ENCODE measurements at regions not wholly inside any gene's neighbourhood (a gene's known extent, or its start where the extent isn't known, plus 50 kb on each side); places are given as distances from the start of the nearest gene placed in this dataset.

DNA sequence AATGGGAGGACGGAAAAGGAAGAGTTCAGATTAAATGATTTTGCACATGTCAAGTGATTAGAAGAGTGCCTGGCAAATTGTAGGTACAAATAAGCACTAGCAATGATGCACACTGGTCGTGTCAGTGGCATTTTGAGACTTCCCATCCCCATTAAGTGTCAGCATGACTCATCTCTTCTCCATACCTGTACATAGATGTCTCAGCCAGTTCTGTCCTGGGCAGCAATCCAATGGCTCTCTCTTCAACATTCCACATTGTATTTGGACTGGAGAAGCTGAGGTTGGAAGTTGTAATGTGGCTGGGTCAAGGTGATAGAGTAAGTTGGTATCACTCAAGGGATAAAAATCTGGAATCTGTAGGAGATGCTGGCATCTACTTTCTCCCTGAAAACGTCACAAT, 742.7 kb downstream of the VRK1 start:
- Histone ChIP-seq H3K27ac (ENCODE audit: low read depth in 1 of 2, low read length in 1 of 2) (no peak overlapping the region), H3K4me1 (ENCODE audit: control insufficient read depth in 2 of 2, insufficient read depth in 2 of 2, low read length in 2 of 2) (peaks cover 0 to 2% of the 10 kb centered on the region in 2 donors), H3K36me3 (ENCODE audit: control insufficient read depth in 2 of 2, insufficient read depth in 2 of 2, low read length in 1 of 2) (no peaks in the 10 kb centered on the region), H3K4me3 (ENCODE audit: low read length in 2 of 2) (no peak overlapping the region), H3K27me3 (ENCODE audit: control insufficient read depth in 2 of 2, insufficient read depth in 1 of 2, low read length in 1 of 2) (no peaks in the 10 kb centered on the region), H3K9me3 (ENCODE audit: control insufficient read depth in 2 of 2, insufficient read depth in 1 of 2, low read length in 1 of 2) (no peaks in the 10 kb centered on the region)
- no peak for DNase-seq (ENCODE audit: low read depth in 6 of 9, low spot score in 9 of 9)
- WGBS = 93% methylated on average over 3 of the region's 3 CpGs

DNA sequence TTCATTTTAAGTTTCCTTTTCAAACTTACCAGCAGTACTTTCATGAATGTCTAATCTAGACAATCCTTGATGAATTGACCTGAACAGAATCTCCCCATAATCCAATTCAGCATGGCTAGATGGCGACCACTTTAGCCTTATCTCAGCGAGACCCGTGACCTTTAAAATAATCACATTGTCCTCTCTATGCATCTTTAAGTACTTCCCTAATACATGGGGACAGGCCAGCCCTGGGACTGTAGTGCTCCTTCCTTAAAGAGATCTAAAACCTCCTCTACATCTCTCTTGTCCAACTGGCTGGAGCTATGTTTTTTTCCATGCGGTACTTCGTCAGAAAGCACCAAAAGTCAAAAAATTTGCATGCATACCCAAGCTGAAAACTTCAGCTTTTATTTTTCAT, 746.0 kb downstream of the VRK1 start:
- 92% methylated on average over 5 of the region's 5 CpGs for WGBS
- peaks cover 0 to 2% of the 10 kb centered on the region in 2 donors for H3K4me1 ChIP-seq (ENCODE audit: control insufficient read depth in 2 of 2, insufficient read depth in 2 of 2, low read length in 2 of 2)
- no peaks in the 10 kb centered on the region for H3K27me3 ChIP-seq (ENCODE audit: control insufficient read depth in 2 of 2, insufficient read depth in 1 of 2, low read length in 1 of 2)
- H3K36me3 ChIP-seq (ENCODE audit: control insufficient read depth in 2 of 2, insufficient read depth in 2 of 2, low read length in 1 of 2) = no peaks in the 10 kb centered on the region
- no peak for DNase-seq (ENCODE audit: low read depth in 6 of 9, low spot score in 9 of 9)
- no peak overlapping the region for H3K4me3 ChIP-seq (ENCODE audit: low read length in 2 of 2)
- H3K9me3 ChIP-seq (ENCODE audit: control insufficient read depth in 2 of 2, insufficient read depth in 1 of 2, low read length in 1 of 2) = no peaks in the 10 kb centered on the region
- no peak overlapping the region for H3K27ac ChIP-seq (ENCODE audit: low read depth in 1 of 2, low read length in 1 of 2)

GRCh38 chr14:97543816-97544215, 746.6 kb downstream of the VRK1 start:
- DNase-seq (ENCODE audit: low read depth in 6 of 9, low spot score in 9 of 9) = peak in 1 of 9 donors; percentile 16
- H3K4me3 ChIP-seq (ENCODE audit: low read length in 2 of 2) = no peak overlapping the region
- peaks cover 0 to 2% of the 10 kb centered on the region in 2 donors for H3K4me1 ChIP-seq (ENCODE audit: control insufficient read depth in 2 of 2, insufficient read depth in 2 of 2, low read length in 2 of 2)
- H3K9me3 ChIP-seq (ENCODE audit: control insufficient read depth in 2 of 2, insufficient read depth in 1 of 2, low read length in 1 of 2) = no peaks in the 10 kb centered on the region
- no peaks in the 10 kb centered on the region for H3K36me3 ChIP-seq (ENCODE audit: control insufficient read depth in 2 of 2, insufficient read depth in 2 of 2, low read length in 1 of 2)
- WGBS = 12% methylated on average over 1 of the region's 1 CpG
- H3K27me3 ChIP-seq (ENCODE audit: control insufficient read depth in 2 of 2, insufficient read depth in 1 of 2, low read length in 1 of 2) = no peaks in the 10 kb centered on the region
- H3K27ac ChIP-seq (ENCODE audit: low read depth in 1 of 2, low read length in 1 of 2) = no peak overlapping the region

DNA sequence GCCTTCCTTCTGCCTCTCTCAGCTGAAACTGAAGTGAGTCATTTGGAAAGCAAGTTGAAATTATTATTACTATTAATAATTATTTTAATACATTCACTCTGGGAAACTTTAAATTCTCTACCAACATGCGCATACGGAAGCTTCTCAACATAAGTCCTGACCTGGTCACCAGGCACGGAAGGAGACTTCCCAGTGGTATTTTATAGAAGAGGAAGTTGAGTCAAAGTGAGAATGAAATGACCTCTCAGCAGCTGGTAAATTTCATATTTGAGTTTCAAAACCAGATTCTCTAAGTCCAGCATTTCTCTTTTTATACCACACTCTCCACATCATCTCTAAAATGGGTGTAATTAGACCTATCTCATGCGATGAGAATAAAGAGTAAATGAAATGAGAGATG, 747.4 kb downstream of the VRK1 start:
- Histone ChIP-seq H3K27ac (ENCODE audit: low read depth in 1 of 2, low read length in 1 of 2) (no peak overlapping the region), H3K9me3 (ENCODE audit: control insufficient read depth in 2 of 2, insufficient read depth in 1 of 2, low read length in 1 of 2) (no peaks in the 10 kb centered on the region), H3K36me3 (ENCODE audit: control insufficient read depth in 2 of 2, insufficient read depth in 2 of 2, low read length in 1 of 2) (no peaks in the 10 kb centered on the region), H3K4me3 (ENCODE audit: low read length in 2 of 2) (no peak overlapping the region), H3K4me1 (ENCODE audit: control insufficient read depth in 2 of 2, insufficient read depth in 2 of 2, low read length in 2 of 2) (peaks cover 0 to 2% of the 10 kb centered on the region in 2 donors), H3K27me3 (ENCODE audit: control insufficient read depth in 2 of 2, insufficient read depth in 1 of 2, low read length in 1 of 2) (no peaks in the 10 kb centered on the region)
- DNase-seq (ENCODE audit: low read depth in 6 of 9, low spot score in 9 of 9) = no peak
- 96% methylated on average over 4 of the region's 4 CpGs for WGBS

DNA sequence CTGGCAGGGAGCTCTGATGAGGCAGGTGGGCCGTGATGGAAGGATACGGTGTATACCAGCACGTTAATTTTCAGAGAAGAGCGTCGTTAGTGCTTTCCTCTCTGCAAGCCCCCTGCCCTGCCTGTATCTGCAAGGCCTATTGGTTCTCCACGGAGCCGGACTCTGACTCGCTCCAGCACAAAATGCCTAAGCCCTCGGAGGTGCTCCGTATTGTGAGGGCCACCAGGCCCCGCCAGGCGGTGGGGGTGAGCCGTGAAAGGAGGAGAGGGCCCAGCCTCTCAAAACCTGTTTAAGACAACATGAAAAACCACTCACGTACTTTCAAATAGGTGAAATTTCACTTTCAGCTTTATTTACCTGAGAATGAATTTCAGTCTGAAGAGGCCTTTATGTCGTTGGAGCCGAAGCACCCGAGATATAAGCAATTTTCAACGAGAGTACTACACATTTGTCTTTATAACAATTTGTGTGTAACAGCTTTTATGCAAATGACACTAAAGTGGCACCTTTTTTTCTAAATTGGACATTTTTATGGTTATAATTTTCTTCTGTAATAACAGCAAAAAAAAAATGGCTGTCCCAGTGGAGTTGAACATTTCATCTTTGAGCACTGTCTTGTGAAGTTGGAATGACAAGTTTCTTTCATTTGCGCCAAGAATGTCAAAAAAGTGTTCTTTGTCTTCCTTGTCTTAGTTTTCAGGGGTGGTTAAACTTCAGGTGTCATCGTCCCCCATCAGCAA, 749.5 kb downstream of the VRK1 start:
- no peak for DNase-seq (ENCODE audit: low read depth in 6 of 9, low spot score in 9 of 9)

GRCh38 chr14:97550463-97550862, 753.3 kb downstream of the VRK1 start:
- DNase-seq (ENCODE audit: low read depth in 6 of 9, low spot score in 9 of 9) = no peak
- Histone ChIP-seq H3K9me3 (ENCODE audit: control insufficient read depth in 2 of 2, insufficient read depth in 1 of 2, low read length in 1 of 2) (no peaks in the 10 kb centered on the region), H3K27me3 (ENCODE audit: control insufficient read depth in 2 of 2, insufficient read depth in 1 of 2, low read length in 1 of 2) (no peaks in the 10 kb centered on the region), H3K27ac (ENCODE audit: low read depth in 1 of 2, low read length in 1 of 2) (no peak overlapping the region), H3K4me3 (ENCODE audit: low read length in 2 of 2) (no peak overlapping the region), H3K4me1 (ENCODE audit: control insufficient read depth in 2 of 2, insufficient read depth in 2 of 2, low read length in 2 of 2) (no peaks in the 10 kb centered on the region), H3K36me3 (ENCODE audit: control insufficient read depth in 2 of 2, insufficient read depth in 2 of 2, low read length in 1 of 2) (no peaks in the 10 kb centered on the region)
- 98% methylated on average over 3 of the region's 3 CpGs for WGBS

More for the DNA sequence above, 749.5 kb downstream of the VRK1 start:
- Histone ChIP-seq H3K36me3 (ENCODE audit: control insufficient read depth in 2 of 2, insufficient read depth in 2 of 2, low read length in 1 of 2) (no peaks in the 10 kb centered on the region), H3K27me3 (ENCODE audit: control insufficient read depth in 2 of 2, insufficient read depth in 1 of 2, low read length in 1 of 2) (no peaks in the 10 kb centered on the region), H3K27ac (ENCODE audit: low read depth in 1 of 2, low read length in 1 of 2) (no peak overlapping the region), H3K4me1 (ENCODE audit: control insufficient read depth in 2 of 2, insufficient read depth in 2 of 2, low read length in 2 of 2) (peaks cover 0 to 2% of the 10 kb centered on the region in 2 donors), H3K4me3 (ENCODE audit: low read length in 2 of 2) (no peak overlapping the region), H3K9me3 (ENCODE audit: control insufficient read depth in 2 of 2, insufficient read depth in 1 of 2, low read length in 1 of 2) (no peaks in the 10 kb centered on the region)
- 99% methylated on average over 20 of the region's 20 CpGs for WGBS

DNA sequence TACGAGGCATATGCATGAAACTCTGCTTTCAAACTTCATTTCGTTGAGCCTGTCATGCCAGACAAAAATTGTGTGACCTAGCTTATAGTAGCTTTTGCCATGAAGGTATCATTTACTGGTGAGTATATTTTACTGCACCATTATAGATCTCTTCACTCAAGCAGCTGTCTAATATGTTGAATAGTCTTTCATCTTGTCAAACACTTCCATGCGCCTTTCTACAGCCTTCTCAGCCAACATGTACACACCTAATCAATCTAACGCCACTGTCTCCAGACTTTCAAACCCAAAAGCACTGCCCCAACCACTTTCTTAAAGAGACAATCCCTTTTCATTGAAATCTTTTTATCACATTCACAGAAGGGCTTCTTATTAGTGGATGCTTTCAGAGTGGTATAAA, 757.4 kb downstream of the VRK1 start:
- H3K9me3 ChIP-seq (ENCODE audit: control insufficient read depth in 2 of 2, insufficient read depth in 1 of 2, low read length in 1 of 2) = no peaks in the 10 kb centered on the region
- no peak for DNase-seq (ENCODE audit: low read depth in 6 of 9, low spot score in 9 of 9)
- H3K27ac ChIP-seq (ENCODE audit: low read depth in 1 of 2, low read length in 1 of 2) = no peak overlapping the region
- no peaks in the 10 kb centered on the region for H3K36me3 ChIP-seq (ENCODE audit: control insufficient read depth in 2 of 2, insufficient read depth in 2 of 2, low read length in 1 of 2)
- H3K4me3 ChIP-seq (ENCODE audit: low read length in 2 of 2) = no peak overlapping the region
- WGBS = 95% methylated on average over 4 of the region's 4 CpGs
- H3K27me3 ChIP-seq (ENCODE audit: control insufficient read depth in 2 of 2, insufficient read depth in 1 of 2, low read length in 1 of 2) = no peaks in the 10 kb centered on the region
- no peaks in the 10 kb centered on the region for H3K4me1 ChIP-seq (ENCODE audit: control insufficient read depth in 2 of 2, insufficient read depth in 2 of 2, low read length in 2 of 2)

DNA sequence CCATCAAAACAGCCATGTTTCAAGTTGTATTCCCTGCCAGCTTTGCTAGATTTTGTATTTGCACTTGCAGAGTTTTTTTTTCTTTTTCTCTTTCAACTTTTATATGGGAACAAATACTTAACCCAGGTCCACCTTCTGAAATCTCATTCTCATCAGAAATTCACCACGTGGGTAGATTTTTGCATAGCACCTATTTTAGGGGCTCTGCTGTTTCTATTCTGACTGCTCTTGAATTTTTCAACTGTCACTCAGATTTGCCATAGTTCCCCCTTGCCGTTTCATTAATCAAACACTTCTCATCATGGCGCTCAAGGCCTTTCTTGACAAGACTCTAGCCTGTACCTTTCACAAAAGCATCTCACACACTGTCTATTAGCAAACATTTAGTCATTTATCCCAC, 767.2 kb downstream of the VRK1 start:
- H3K36me3 ChIP-seq (ENCODE audit: control insufficient read depth in 2 of 2, insufficient read depth in 2 of 2, low read length in 1 of 2) = no peaks in the 10 kb centered on the region
- no peak overlapping the region for H3K4me3 ChIP-seq (ENCODE audit: low read length in 2 of 2)
- H3K27me3 ChIP-seq (ENCODE audit: control insufficient read depth in 2 of 2, insufficient read depth in 1 of 2, low read length in 1 of 2) = no peaks in the 10 kb centered on the region
- no peak for DNase-seq (ENCODE audit: low read depth in 6 of 9, low spot score in 9 of 9)
- no peaks in the 10 kb centered on the region for H3K4me1 ChIP-seq (ENCODE audit: control insufficient read depth in 2 of 2, insufficient read depth in 2 of 2, low read length in 2 of 2)
- no peak overlapping the region for H3K27ac ChIP-seq (ENCODE audit: low read depth in 1 of 2, low read length in 1 of 2)
- peaks cover 0 to 8% of the 10 kb centered on the region in 2 donors for H3K9me3 ChIP-seq (ENCODE audit: control insufficient read depth in 2 of 2, insufficient read depth in 1 of 2, low read length in 1 of 2)
- WGBS = 89% methylated on average over 3 of the region's 3 CpGs

DNA sequence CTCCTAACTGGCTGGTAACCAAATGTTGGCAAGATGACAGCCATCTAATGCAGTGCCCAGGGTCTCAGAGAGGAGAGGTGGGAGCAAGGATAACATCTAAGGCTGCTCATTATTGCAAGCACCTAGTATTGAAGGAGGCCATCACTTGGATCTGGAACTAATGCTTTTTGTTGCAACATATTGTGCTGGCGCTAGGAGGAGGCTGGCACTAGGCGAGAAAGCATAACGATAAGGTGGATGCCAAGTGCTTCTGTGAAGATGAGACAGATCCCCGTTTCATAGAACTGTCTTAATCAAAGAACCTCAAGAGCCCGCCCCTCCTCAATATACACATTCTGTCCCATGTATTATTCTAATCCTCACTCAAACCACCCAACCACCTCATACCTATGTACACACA, 774.0 kb downstream of the VRK1 start:
- no peaks in the 10 kb centered on the region for H3K36me3 ChIP-seq (ENCODE audit: control insufficient read depth in 2 of 2, insufficient read depth in 2 of 2, low read length in 1 of 2)
- no peak overlapping the region for H3K27ac ChIP-seq (ENCODE audit: low read depth in 1 of 2, low read length in 1 of 2)
- H3K9me3 ChIP-seq (ENCODE audit: control insufficient read depth in 2 of 2, insufficient read depth in 1 of 2, low read length in 1 of 2) = peaks cover 0 to 6% of the 10 kb centered on the region in 2 donors
- H3K4me1 ChIP-seq (ENCODE audit: control insufficient read depth in 2 of 2, insufficient read depth in 2 of 2, low read length in 2 of 2) = no peaks in the 10 kb centered on the region
- no peaks in the 10 kb centered on the region for H3K27me3 ChIP-seq (ENCODE audit: control insufficient read depth in 2 of 2, insufficient read depth in 1 of 2, low read length in 1 of 2)
- WGBS = 98% methylated on average over 5 of the region's 5 CpGs
- no peak overlapping the region for H3K4me3 ChIP-seq (ENCODE audit: low read length in 2 of 2)
- DNase-seq (ENCODE audit: low read depth in 6 of 9, low spot score in 9 of 9) = no peak
